ENCODE measurements at regions not wholly inside any gene's neighbourhood (a gene's known extent, or its start where the extent isn't known, plus 50 kb on each side); places are given as distances from the start of the nearest gene placed in this dataset.

- TF ChIP-seq, protein P1, sequence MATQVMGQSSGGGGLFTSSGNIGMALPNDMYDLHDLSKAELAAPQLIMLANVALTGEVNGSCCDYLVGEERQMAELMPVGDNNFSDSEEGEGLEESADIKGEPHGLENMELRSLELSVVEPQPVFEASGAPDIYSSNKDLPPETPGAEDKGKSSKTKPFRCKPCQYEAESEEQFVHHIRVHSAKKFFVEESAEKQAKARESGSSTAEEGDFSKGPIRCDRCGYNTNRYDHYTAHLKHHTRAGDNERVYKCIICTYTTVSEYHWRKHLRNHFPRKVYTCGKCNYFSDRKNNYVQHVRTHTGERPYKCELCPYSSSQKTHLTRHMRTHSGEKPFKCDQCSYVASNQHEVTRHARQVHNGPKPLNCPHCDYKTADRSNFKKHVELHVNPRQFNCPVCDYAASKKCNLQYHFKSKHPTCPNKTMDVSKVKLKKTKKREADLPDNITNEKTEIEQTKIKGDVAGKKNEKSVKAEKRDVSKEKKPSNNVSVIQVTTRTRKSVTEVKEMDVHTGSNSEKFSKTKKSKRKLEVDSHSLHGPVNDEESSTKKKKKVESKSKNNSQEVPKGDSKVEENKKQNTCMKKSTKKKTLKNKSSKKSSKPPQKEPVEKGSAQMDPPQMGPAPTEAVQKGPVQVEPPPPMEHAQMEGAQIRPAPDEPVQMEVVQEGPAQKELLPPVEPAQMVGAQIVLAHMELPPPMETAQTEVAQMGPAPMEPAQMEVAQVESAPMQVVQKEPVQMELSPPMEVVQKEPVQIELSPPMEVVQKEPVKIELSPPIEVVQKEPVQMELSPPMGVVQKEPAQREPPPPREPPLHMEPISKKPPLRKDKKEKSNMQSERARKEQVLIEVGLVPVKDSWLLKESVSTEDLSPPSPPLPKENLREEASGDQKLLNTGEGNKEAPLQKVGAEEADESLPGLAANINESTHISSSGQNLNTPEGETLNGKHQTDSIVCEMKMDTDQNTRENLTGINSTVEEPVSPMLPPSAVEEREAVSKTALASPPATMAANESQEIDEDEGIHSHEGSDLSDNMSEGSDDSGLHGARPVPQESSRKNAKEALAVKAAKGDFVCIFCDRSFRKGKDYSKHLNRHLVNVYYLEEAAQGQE (IDR thresholded peaks at IDR 0.05; ENCODE audit: low read depth) = no peak
- TF ChIP-seq YY1 (IDR thresholded peaks at IDR 0.05; ENCODE audit: low read depth) = no peak
- TF ChIP-seq EP300 (IDR thresholded peaks at IDR 0.05; ENCODE audit: borderline replicate concordance) = no peak
- no peak for TF ChIP-seq ZBTB7A (IDR thresholded peaks at IDR 0.05; ENCODE audit: low read depth)
- TF ChIP-seq NFIC (IDR thresholded peaks at IDR 0.05) = no peak
- no peak for TF ChIP-seq MAX (IDR thresholded peaks at IDR 0.05)
- TF ChIP-seq USF1 (IDR thresholded peaks at IDR 0.05) = no peak
- no peak for TF ChIP-seq FOXM1 (IDR thresholded peaks at IDR 0.05; ENCODE audit: borderline replicate concordance, low read depth)
- TF ChIP-seq TAF1 (IDR thresholded peaks at IDR 0.05; ENCODE audit: low read depth) = no peak
- no peak for TF ChIP-seq TCF12 (IDR thresholded peaks at IDR 0.05; ENCODE audit: low read depth)
- no peak for TF ChIP-seq CEBPB (IDR thresholded peaks at IDR 0.05)
- no peak for TF ChIP-seq EGR1 (IDR thresholded peaks at IDR 0.05)
- TF ChIP-seq CREB1 (IDR thresholded peaks at IDR 0.05; ENCODE audit: low read depth) = no peak
Observed at GRCh38 chr19:29372091-29372415, 153.7 kb upstream of the VSTM2B start.
